Sigmoid colon (tissue), 6 donors: ENCODE measurements at regions not wholly inside any gene's neighbourhood (a gene's known extent, or its start where the extent isn't known, plus 50 kb on each side); places are given as distances from the start of the nearest gene placed in this dataset.
A peak's percentile ranks its signal among the peaks of the same experiment; 100 is the strongest.

Experiments
- DNase-seq: peaks from one replicate; pipeline ENCODE4 v3.0.0-alpha.2; 2019
- H3K27ac ChIP-seq, 4 donors: fragments of 200-600 bp; sonication (generic); one replicate each; pipeline ENCODE4 v1.5.1; 2016 to 2019; ENCODE audit warnings: mild to moderate bottlenecking in 1 of 4
- H3K27me3 ChIP-seq, 3 donors: fragments of 200-600 bp; sonication (generic); one replicate each; pipeline ENCODE4 v1.5.1; 2019; ENCODE audit warnings: mild to moderate bottlenecking in 1 of 3
- H3K36me3 ChIP-seq, 4 donors: fragments of 200-600 bp; sonication (generic); one replicate each; pipeline ENCODE4 v1.5.1; 2016 to 2019
- H3K4me1 ChIP-seq, 4 donors: fragments of 200-600 bp; sonication (generic); one replicate each; pipeline ENCODE4 v1.5.1; 2017 to 2019
- H3K4me3 ChIP-seq, 4 donors: fragments of 200-600 bp; sonication (generic); one replicate each; pipeline ENCODE4 v1.5.1; 2017 to 2019; ENCODE audit warnings: mild to moderate bottlenecking in 2 of 4, moderate library complexity in 1 of 4
- H3K9me3 ChIP-seq, 4 donors: fragments of 200-600 bp in 3 of 4; sonication (generic) in 3 of 4; one replicate each; pipeline versions ENCODE4 v1.5.1 to v1.6.1; 2013 to 2019
- EP300 ChIP-seq, 4 donors: sonication (generic); formaldehyde crosslinking; IDR thresholded peaks; one replicate each; pipeline ENCODE4 v1.6.1; 2017; ENCODE audit warnings: antibody characterized with exemption in 4 of 4
- POLR2A ChIP-seq, 2 donors: fragments of 450-650 bp; IDR thresholded peaks; one replicate each; pipeline ENCODE4 v1.6.1; 2016; ENCODE audit warnings: antibody characterized with exemption in 2 of 2, mild to moderate bottlenecking in 2 of 2, moderate library complexity in 2 of 2
- POLR2AphosphoS5 ChIP-seq, 4 donors: sonication (generic); formaldehyde crosslinking; IDR thresholded peaks; one replicate each; pipeline ENCODE4 v1.6.1; 2017; ENCODE audit warnings: antibody characterized with exemption in 4 of 4
- WGBS, 2 donors: extraction: QIAGEN DNeasy Blood & Tissue Kit; methylation state at CpG; one replicate each; pipeline ENCODE4 v1.1.7; 2013; 5-methylcytosine and 5-hydroxymethylcytosine counted together
- intact Hi-C: fragments of 100-400 bp; cut with DNase I; formaldehyde crosslinking; loops from one replicate; pipeline ENCODE4 v1.15.1; 2023
- TF ChIP-seq, protein P1 (sequence below), 4 experiments: fragments of 450-650 bp in 3 of 4; fragments of 200-600 bp in 1 of 4; IDR thresholded peaks; one replicate each; pipeline ENCODE4 v1.5.1; 2016 to 2019; ENCODE audit warnings: antibody characterized with exemption in 4 of 4, mild to moderate bottlenecking in 3 of 4, moderate library complexity in 2 of 4
- donor health status: healthy with polysubstance abuse.
- donor health status: healthy.

DNA sequence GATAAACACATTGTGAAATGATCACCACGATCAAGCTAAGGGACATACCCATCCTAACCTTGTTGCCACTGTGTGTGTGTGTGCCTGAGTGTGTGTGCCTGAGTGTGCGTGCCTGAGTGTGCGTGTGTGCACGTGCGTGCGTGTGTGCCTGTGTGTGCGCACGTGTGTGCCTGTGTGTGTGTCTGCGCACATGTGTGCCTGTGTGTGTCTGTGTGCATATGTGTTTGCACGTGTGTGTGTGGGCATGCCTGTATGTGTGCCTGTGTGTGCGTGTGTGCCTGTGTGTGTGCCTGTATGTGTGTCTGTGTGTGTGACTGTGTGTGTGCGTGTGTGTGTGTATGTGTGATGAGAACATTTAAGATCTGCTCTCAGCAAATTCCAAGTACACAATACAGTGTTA, 244.1 kb upstream of the DPP6 start:
- WGBS, 2 donors: 93 to 95% methylated on average over 12 of the region's 12 CpGs
- DNase-seq: no peak
- Histone ChIP-seq H3K4me3 (no peak overlapping the region), H3K36me3 (no peaks in the 10 kb centered on the region), H3K27ac (no peak overlapping the region), H3K27me3 (no peaks in the 10 kb centered on the region), H3K4me1 (peaks cover 0 to 6% (median 0%) of the 10 kb centered on the region in 4 donors), H3K9me3 (no peaks in the 10 kb centered on the region)
- intact Hi-C loops: no loop called here
- no peak for TF ChIP-seq POLR2A (IDR thresholded peaks at IDR 0.05)
- no peak for TF ChIP-seq EP300 (IDR thresholded peaks at IDR 0.05)
- no peak for TF ChIP-seq POLR2AphosphoS5 (IDR thresholded peaks at IDR 0.05)
- TF ChIP-seq, protein P1, sequence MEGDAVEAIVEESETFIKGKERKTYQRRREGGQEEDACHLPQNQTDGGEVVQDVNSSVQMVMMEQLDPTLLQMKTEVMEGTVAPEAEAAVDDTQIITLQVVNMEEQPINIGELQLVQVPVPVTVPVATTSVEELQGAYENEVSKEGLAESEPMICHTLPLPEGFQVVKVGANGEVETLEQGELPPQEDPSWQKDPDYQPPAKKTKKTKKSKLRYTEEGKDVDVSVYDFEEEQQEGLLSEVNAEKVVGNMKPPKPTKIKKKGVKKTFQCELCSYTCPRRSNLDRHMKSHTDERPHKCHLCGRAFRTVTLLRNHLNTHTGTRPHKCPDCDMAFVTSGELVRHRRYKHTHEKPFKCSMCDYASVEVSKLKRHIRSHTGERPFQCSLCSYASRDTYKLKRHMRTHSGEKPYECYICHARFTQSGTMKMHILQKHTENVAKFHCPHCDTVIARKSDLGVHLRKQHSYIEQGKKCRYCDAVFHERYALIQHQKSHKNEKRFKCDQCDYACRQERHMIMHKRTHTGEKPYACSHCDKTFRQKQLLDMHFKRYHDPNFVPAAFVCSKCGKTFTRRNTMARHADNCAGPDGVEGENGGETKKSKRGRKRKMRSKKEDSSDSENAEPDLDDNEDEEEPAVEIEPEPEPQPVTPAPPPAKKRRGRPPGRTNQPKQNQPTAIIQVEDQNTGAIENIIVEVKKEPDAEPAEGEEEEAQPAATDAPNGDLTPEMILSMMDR (IDR thresholded peaks at IDR 0.05): no peak

- Histone ChIP-seq H3K4me3 (no peak overlapping the region), H3K27ac (no peak overlapping the region), H3K4me1 (peaks cover 0 to 24% (median under 1%) of the 10 kb centered on the region in 4 donors), H3K9me3 (no peaks in the 10 kb centered on the region), H3K36me3 (no peaks in the 10 kb centered on the region), H3K27me3 (no peaks in the 10 kb centered on the region)
- DNase-seq: no peak
- TF ChIP-seq POLR2AphosphoS5 (IDR thresholded peaks at IDR 0.05) (no peak), EP300 (IDR thresholded peaks at IDR 0.05) (no peak), POLR2A (IDR thresholded peaks at IDR 0.05) (no peak)
- TF ChIP-seq, protein P1 (IDR thresholded peaks at IDR 0.05): no peak
- intact Hi-C loops: no loop called here
- 71 to 82% methylated on average over 9 of the region's 9 CpGs for WGBS, 2 donors
Measured at GRCh38 chr7:153829525-153829924, 222.7 kb upstream of the DPP6 start.

DNA sequence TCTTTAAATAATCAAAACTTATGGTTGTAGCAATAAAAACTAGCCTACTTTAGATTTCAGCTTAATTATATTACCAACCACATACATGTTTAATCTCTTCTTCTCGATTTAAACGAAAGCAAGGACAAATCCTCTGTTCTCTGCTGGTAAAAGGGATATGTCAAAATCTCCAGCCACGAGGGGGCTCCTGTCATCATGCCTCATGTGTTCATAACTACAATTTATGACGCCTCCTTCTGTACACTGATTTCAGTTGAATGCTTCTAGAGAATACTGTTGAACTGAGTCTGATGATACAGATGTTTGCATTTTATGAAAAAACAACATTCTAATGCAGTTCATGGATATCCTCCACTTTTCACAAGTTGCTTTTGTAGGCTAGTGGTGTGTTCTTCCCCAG, 220.0 kb upstream of the DPP6 start:
- TF ChIP-seq, protein P1 (IDR thresholded peaks at IDR 0.05): no peak
- TF ChIP-seq EP300 (IDR thresholded peaks at IDR 0.05) (no peak), POLR2A (IDR thresholded peaks at IDR 0.05) (no peak), POLR2AphosphoS5 (IDR thresholded peaks at IDR 0.05) (no peak)
- Histone ChIP-seq H3K9me3 (no peaks in the 10 kb centered on the region), H3K27me3 (no peaks in the 10 kb centered on the region), H3K4me1 (peaks cover 0 to 41% (median 16%) of the 10 kb centered on the region in 4 donors), H3K27ac (no peak overlapping the region), H3K36me3 (no peaks in the 10 kb centered on the region), H3K4me3 (no peak overlapping the region)
- DNase-seq: no peak
- 58 to 63% methylated on average over 4 of the region's 4 CpGs for WGBS, 2 donors
- intact Hi-C loops: no loop called here

DNA sequence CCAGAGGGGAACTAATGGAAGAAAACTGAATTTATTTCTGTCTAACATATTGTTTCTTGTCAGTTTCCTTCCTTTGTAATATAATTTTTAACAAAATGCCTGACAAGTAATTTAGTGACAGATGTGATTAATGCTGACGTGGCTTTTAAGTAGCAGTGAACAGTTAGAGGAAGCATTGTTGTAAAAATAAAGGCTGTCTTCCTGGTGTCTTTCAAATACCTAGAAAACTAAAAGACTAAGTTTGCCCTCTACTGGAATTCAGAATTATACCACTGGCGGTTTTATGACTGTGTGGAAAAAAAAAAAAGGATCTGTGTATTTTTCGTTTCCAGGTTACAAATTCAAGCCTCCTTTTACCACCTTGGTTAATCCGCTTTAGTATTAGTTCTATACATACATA, 217.1 kb upstream of the DPP6 start:
- Histone ChIP-seq H3K4me1 (peaks cover 0 to 41% (median 16%) of the 10 kb centered on the region in 4 donors), H3K27ac (peak overlapping the region; percentile 50 to 71 (median 63)), H3K36me3 (no peaks in the 10 kb centered on the region), H3K27me3 (no peaks in the 10 kb centered on the region), H3K9me3 (no peaks in the 10 kb centered on the region), H3K4me3 (no peak overlapping the region)
- WGBS, 2 donors: 6 to 35% methylated on average over 4 of the region's 4 CpGs
- no peak for DNase-seq
- intact Hi-C loops: loop anchor here (1.0 to 5.0 kb wide), 2 partner anchors 313 to 454 kb away; no protein-coding TSS in a partner anchor
- TF ChIP-seq, protein P1 (IDR thresholded peaks at IDR 0.05): no peak
- TF ChIP-seq POLR2AphosphoS5 (IDR thresholded peaks at IDR 0.05) (peak in 1 of 4 donors; percentile 10), EP300 (IDR thresholded peaks at IDR 0.05) (no peak), POLR2A (IDR thresholded peaks at IDR 0.05) (no peak)

GRCh38 chr7:153835712-153836265, 216.4 kb upstream of the DPP6 start:
- intact Hi-C loops: loop anchor here (1.0 to 5.0 kb wide), 2 partner anchors 313 to 454 kb away; no protein-coding TSS in a partner anchor
- H3K4me1 ChIP-seq: peaks cover 0 to 41% (median 16%) of the 10 kb centered on the region in 4 donors
- TF ChIP-seq EP300 (IDR thresholded peaks at IDR 0.05) (no peak), POLR2AphosphoS5 (IDR thresholded peaks at IDR 0.05) (peak in 1 of 4 donors; percentile 36)
- DNase-seq: peak; percentile 71
- 38 to 64% methylated on average over 7 of the region's 7 CpGs for WGBS, 2 donors
- peak overlapping the region in 1 of 4 donors; percentile 6 for H3K4me3 ChIP-seq
- no peaks in the 10 kb centered on the region for H3K9me3 ChIP-seq
- peak overlapping the region; percentile 50 to 71 (median 63) for H3K27ac ChIP-seq
- no peaks in the 10 kb centered on the region for H3K27me3 ChIP-seq
- no peaks in the 10 kb centered on the region for H3K36me3 ChIP-seq
